ENCODE measurements at regions not wholly inside any gene's neighbourhood (a gene's known extent, or its start where the extent isn't known, plus 50 kb on each side); places are given as distances from the start of the nearest gene placed in this dataset.

GRCh38 chr5:173673295-173674101 is 57.0 kb upstream of the BOD1 start:
- Histone ChIP-seq H3K9me3 (ENCODE audit: control insufficient read depth, insufficient read depth, low read length) (peaks cover 4% of the 10 kb centered on the region; the same call in 1 of the 2 replicates), H3K27me3 (ENCODE audit: control insufficient read depth, insufficient read depth, low read length) (peaks cover 29% of the 10 kb centered on the region), H3K4me3 (ENCODE audit: low read depth, low read length) (no peak overlapping the region), H3K27ac (ENCODE audit: low read depth, low read length) (no peak overlapping the region)
- POLR2A ChIA-PET = no interaction called here
- CTCF ChIA-PET = no interaction called here
- no peak for DNase-seq (ENCODE audit: low read depth, low spot score)
- no peak for TF ChIP-seq CTCF (IDR thresholded peaks at IDR 0.05; ENCODE audit: low read depth, low read length)

- DNase-seq (ENCODE audit: low read depth, low spot score) = no peak
- ChIA-PET CTCF (no interaction called here), POLR2A (no interaction called here)
- Histone ChIP-seq H3K27ac (ENCODE audit: low read depth, low read length) (no peak overlapping the region), H3K27me3 (ENCODE audit: control insufficient read depth, insufficient read depth, low read length) (peaks cover 18% of the 10 kb centered on the region), H3K9me3 (ENCODE audit: control insufficient read depth, insufficient read depth, low read length) (peaks cover 8% of the 10 kb centered on the region; the same call in 1 of the 2 replicates), H3K4me3 (ENCODE audit: low read depth, low read length) (no peak overlapping the region)
- no peak for TF ChIP-seq CTCF (IDR thresholded peaks at IDR 0.05; ENCODE audit: low read depth, low read length)
Measured at GRCh38 chr5:173675287-173675996, 59.0 kb upstream of the BOD1 start.

GRCh38 chr5:173676375-173676774 is 59.9 kb upstream of the BOD1 start:
- Histone ChIP-seq H3K9me3 (ENCODE audit: control insufficient read depth, insufficient read depth, low read length) (peaks cover 8% of the 10 kb centered on the region; the same call in 1 of the 2 replicates), H3K4me3 (ENCODE audit: low read depth, low read length) (no peak overlapping the region), H3K27ac (ENCODE audit: low read depth, low read length) (no peak overlapping the region), H3K27me3 (ENCODE audit: control insufficient read depth, insufficient read depth, low read length) (peaks cover 13% of the 10 kb centered on the region)
- DNase-seq (ENCODE audit: low read depth, low spot score) = no peak
- ChIA-PET POLR2A (no interaction called here), CTCF (no interaction called here)
- TF ChIP-seq CTCF (IDR thresholded peaks at IDR 0.05; ENCODE audit: low read depth, low read length) = no peak

- H3K4me3 ChIP-seq (ENCODE audit: low read depth, low read length) = no peak overlapping the region
- H3K9me3 ChIP-seq (ENCODE audit: control insufficient read depth, insufficient read depth, low read length) = peaks cover 8% of the 10 kb centered on the region; the same call in 1 of the 2 replicates
- TF ChIP-seq CTCF (IDR thresholded peaks at IDR 0.05; ENCODE audit: low read depth, low read length) = no peak
- CTCF ChIA-PET = no interaction called here
- DNase-seq (ENCODE audit: low read depth, low spot score) = no peak
- no peak overlapping the region for H3K27ac ChIP-seq (ENCODE audit: low read depth, low read length)
- peaks cover 13% of the 10 kb centered on the region for H3K27me3 ChIP-seq (ENCODE audit: control insufficient read depth, insufficient read depth, low read length)
- POLR2A ChIA-PET = no interaction called here
Measured at GRCh38 chr5:173677125-173677672, 60.7 kb upstream of the BOD1 start.
